B cell (primary cell): ENCODE measurements at regions not wholly inside any gene's neighbourhood (a gene's known extent, or its start where the extent isn't known, plus 50 kb on each side); places are given as distances from the start of the nearest gene placed in this dataset.

Experiments used
- ATAC-seq: fragments of 200-7000 bp; cut with Tn5 transposase; one replicate; pipeline ENCODE4 v1.10.0; 2021; ENCODE audit warnings: low read depth, mild to moderate bottlenecking, moderate number of reproducible peaks, moderate library complexity
- CTCF ChIA-PET: fragments of 350-600 bp; sonication (Branson Sonifier 250); formaldehyde crosslinking; loops from one replicate; lab custom pipeline; 2021; ENCODE audit warnings: antibody characterized with exemption, inconsistent platforms; lab: Charles Lee
- POLR2A ChIA-PET: fragments of 350-600 bp; sonication (Branson Sonifier 250); formaldehyde crosslinking; loops from one replicate; lab custom pipeline; 2021; ENCODE audit warnings: antibody characterized with exemption; lab: Charles Lee
- DNase-seq: peaks from one replicate; pipeline ENCODE4 v3.0.0; 2013
- H2AFZ ChIP-seq: 2 replicates; pipeline ENCODE4 v1.6.1; 2012; ENCODE audit warnings: mild to moderate bottlenecking, low read depth, low read length; ENCODE audit not compliant: insufficient read depth, poor library complexity, severe bottlenecking
- H3K27ac ChIP-seq, 2 donors: 1 replicate in 1 of 2; 2 replicates in 1 of 2; pipeline ENCODE4 v1.5.1; 2012 to 2013; ENCODE audit warnings: low read length in 2 of 2, mild to moderate bottlenecking in 2 of 2, moderate library complexity in 1 of 2
- H3K27me3 ChIP-seq, 4 experiments: fragments of 200-600 bp in 1 of 4; sonication (generic) in 1 of 4; replicated peaks in 1 of 4; 1 replicate in 2 of 4; 2 replicates in 2 of 4; pipeline versions ENCODE4 v1.6.1 to v1.7.0; 2013 to 2016; ENCODE audit warnings: low read length in 3 of 4, mild to moderate bottlenecking in 2 of 4, mixed read lengths in 1 of 4, moderate library complexity in 1 of 4; ENCODE audit not compliant: insufficient read depth in 4 of 4, control insufficient read depth in 3 of 4; ENCODE audit errors: control extremely low read depth in 1 of 4
- H3K36me3 ChIP-seq, 2 experiments: replicated peaks in 1 of 2; 1 replicate in 1 of 2; 2 replicates in 1 of 2; pipeline versions ENCODE4 v1.6.1 to v1.7.1; 2013; ENCODE audit warnings: low read length in 1 of 2; ENCODE audit not compliant: insufficient read depth in 2 of 2, control insufficient read depth in 1 of 2; ENCODE audit errors: control extremely low read depth in 1 of 2, extremely low read depth in 1 of 2
- H3K4me1 ChIP-seq, 2 donors: fragments of 200-600 bp in 1 of 2; sonication (generic) in 1 of 2; 1 replicate in 1 of 2; 2 replicates in 1 of 2; pipeline versions ENCODE4 v1.5.1 to v1.6.1; 2013 to 2017; ENCODE audit warnings: low read length in 2 of 2; ENCODE audit not compliant: control insufficient read depth in 2 of 2, insufficient read depth in 2 of 2
- H3K4me2 ChIP-seq: replicated peaks from 2 replicates; pipeline ENCODE3; 2012; ENCODE audit warnings: mild to moderate bottlenecking, low read depth, low read length; ENCODE audit not compliant: poor library complexity, severe bottlenecking
- H3K4me3 ChIP-seq, 5 experiments: fragments of 200-600 bp in 1 of 5; sonication (generic) in 1 of 5; 1 replicate in 3 of 5; 2 replicates in 2 of 5; pipeline versions ENCODE4 v1.5.1 to v1.7.0; 2011 to 2016; ENCODE audit warnings: low read length in 4 of 5, mild to moderate bottlenecking in 4 of 5, low read depth in 2 of 5, control low read depth in 1 of 5, moderate library complexity in 1 of 5; ENCODE audit not compliant: insufficient read depth in 1 of 5; ENCODE audit errors: control extremely low read depth in 1 of 5, extremely low read depth in 1 of 5
- H3K79me2 ChIP-seq: fragments of 200-600 bp; sonication (generic); one replicate; pipeline ENCODE4 v1.6.0; 2016; ENCODE audit warnings: low read length; ENCODE audit not compliant: control insufficient read depth, insufficient read depth
- H3K9ac ChIP-seq: fragments of 200-600 bp; sonication (generic); 2 replicates; pipeline ENCODE4 v1.6.1; 2017; ENCODE audit warnings: mild to moderate bottlenecking, low read length, moderate library complexity
- H3K9me3 ChIP-seq, 3 donors: one replicate each; pipeline versions ENCODE4 v1.6.1 to v1.7.1; 2013; ENCODE audit warnings: low read length in 2 of 3; ENCODE audit not compliant: control insufficient read depth in 2 of 3, insufficient read depth in 1 of 3; ENCODE audit errors: control extremely low read depth in 1 of 3
- H4K20me1 ChIP-seq: 2 replicates; pipeline ENCODE4 v1.6.0; 2012; ENCODE audit warnings: mild to moderate bottlenecking, low read length; ENCODE audit not compliant: insufficient read depth, control insufficient read depth, poor library complexity, severe bottlenecking
- H3K27ac Mint-ChIP-seq: one replicate; pipeline ENCODE4 v1.8.0; 2021; ENCODE audit warnings: mixed read lengths
- H3K27me3 Mint-ChIP-seq: one replicate; pipeline ENCODE4 v1.8.0; 2021; ENCODE audit warnings: mixed read lengths
- H3K4me1 Mint-ChIP-seq: one replicate; pipeline ENCODE4 v1.8.0; 2021; ENCODE audit warnings: mixed read lengths
- H3K4me3 Mint-ChIP-seq: one replicate; pipeline ENCODE4 v1.8.0; 2021; ENCODE audit warnings: mixed read lengths
- H3K9me3 Mint-ChIP-seq: one replicate; pipeline ENCODE4 v1.8.0; 2022; ENCODE audit warnings: mixed read lengths; ENCODE audit not compliant: insufficient read depth
- CTCF ChIP-seq: fragments of 200-600 bp; IDR thresholded peaks from one replicate; pipeline ENCODE4 v1.8.0; 2022; ENCODE audit warnings: antibody characterized with exemption, mild to moderate bottlenecking
- EZH2 ChIP-seq: IDR thresholded peaks from 2 replicates; pipeline ENCODE4 v1.6.1; 2012; ENCODE audit warnings: borderline replicate concordance, low read depth, mild to moderate bottlenecking, moderate library complexity, low read length; ENCODE audit not compliant: insufficient read depth, poor library complexity, severe bottlenecking
- WGBS: methylation state at CpG from one replicate; pipeline ENCODE4 v1.1.5; 2013; ENCODE audit warnings: missing lambda C conversion rate; ENCODE audit not compliant: insufficient coverage; 5-methylcytosine and 5-hydroxymethylcytosine counted together
- intact Hi-C: fragments of 100-400 bp; cut with micrococcal nuclease; formaldehyde crosslinking; loops from one replicate; pipeline ENCODE4 v1.10.0; 2022

- WGBS = no CpG with 5 or more reads among the region's 2 CpGs
- Histone ChIP-seq H3K4me2 (no peak overlapping the region), H3K27ac (no peak overlapping the region), H3K79me2 (no peaks in the 10 kb centered on the region), H3K36me3 (no peaks in the 10 kb centered on the region), H3K9ac (no peak overlapping the region), H3K4me1 (no peaks in the 10 kb centered on the region), H2AFZ (no peak overlapping the region), H3K9me3 (no peaks in the 10 kb centered on the region), H4K20me1 (no peaks in the 10 kb centered on the region), H3K27me3 (no peaks in the 10 kb centered on the region), H3K4me3 (no peak overlapping the region)
- Mint-ChIP-seq H3K9me3 (no peaks in the 10 kb centered on the region), H3K4me1 (no peaks in the 10 kb centered on the region), H3K27ac (no peak overlapping the region), H3K4me3 (no peak overlapping the region), H3K27me3 (no peaks in the 10 kb centered on the region)
- CTCF ChIA-PET = no interaction called here
- intact Hi-C loops = no loop called here
- POLR2A ChIA-PET = no interaction called here
- DNase-seq (no peak), ATAC-seq (no peak)
- TF ChIP-seq EZH2 (no peak), CTCF (no peak)
Observed at GRCh38 chr13:104140552-104140951, 1074.3 kb upstream of the SLC10A2 start.

GRCh38 chr13:104137416-104137815, 1071.2 kb upstream of the SLC10A2 start:
- Histone ChIP-seq H3K9ac (no peak overlapping the region), H3K27me3 (no peaks in the 10 kb centered on the region), H2AFZ (no peak overlapping the region), H3K4me3 (no peak overlapping the region), H3K36me3 (no peaks in the 10 kb centered on the region), H3K4me1 (no peaks in the 10 kb centered on the region), H3K9me3 (no peaks in the 10 kb centered on the region), H3K4me2 (no peak overlapping the region), H3K79me2 (no peaks in the 10 kb centered on the region), H3K27ac (no peak overlapping the region), H4K20me1 (no peaks in the 10 kb centered on the region)
- WGBS = no CpG with 5 or more reads among the region's 6 CpGs
- POLR2A ChIA-PET = no interaction called here
- ATAC-seq = no peak
- H3K4me1 Mint-ChIP-seq = no peaks in the 10 kb centered on the region
- DNase-seq = no peak
- H3K9me3 Mint-ChIP-seq = no peaks in the 10 kb centered on the region
- H3K27me3 Mint-ChIP-seq = no peaks in the 10 kb centered on the region
- H3K4me3 Mint-ChIP-seq = no peak overlapping the region
- TF ChIP-seq CTCF = no peak
- TF ChIP-seq EZH2 = no peak
- intact Hi-C loops = no loop called here
- H3K27ac Mint-ChIP-seq = no peak overlapping the region
- CTCF ChIA-PET = no interaction called here
